ENCODE measurements at regions not wholly inside any gene's neighbourhood (a gene's known extent, or its start where the extent isn't known, plus 50 kb on each side); places are given as distances from the start of the nearest gene placed in this dataset.
"Not testable (repeated sequence)": the region's sequence is repeated elsewhere in the genome, so short reads cannot be mapped to it uniquely, and the experiment has no call there.

DNA sequence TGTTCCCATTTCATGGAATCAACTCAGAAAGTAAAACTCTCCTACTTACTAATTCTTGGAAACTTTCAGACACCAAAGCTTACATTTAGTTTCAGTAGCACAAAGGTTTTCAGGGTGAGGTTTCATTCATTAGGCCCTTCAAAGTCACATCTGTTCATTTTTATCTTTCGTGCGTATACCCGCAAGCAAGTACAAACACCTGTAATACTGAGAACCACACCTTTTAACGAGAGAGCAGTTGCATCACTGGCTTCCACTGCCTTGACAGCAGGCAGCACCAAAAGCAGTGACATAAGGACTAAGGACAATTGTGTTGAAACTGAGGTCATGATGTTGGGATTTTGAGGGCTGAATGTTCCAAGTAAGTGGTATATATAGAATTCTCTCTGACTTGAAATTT, 60.5 kb downstream of the GOLGA6L22 start:
- not testable (repeated sequence) for DNase-seq (ENCODE audit: low spot score)

DNA sequence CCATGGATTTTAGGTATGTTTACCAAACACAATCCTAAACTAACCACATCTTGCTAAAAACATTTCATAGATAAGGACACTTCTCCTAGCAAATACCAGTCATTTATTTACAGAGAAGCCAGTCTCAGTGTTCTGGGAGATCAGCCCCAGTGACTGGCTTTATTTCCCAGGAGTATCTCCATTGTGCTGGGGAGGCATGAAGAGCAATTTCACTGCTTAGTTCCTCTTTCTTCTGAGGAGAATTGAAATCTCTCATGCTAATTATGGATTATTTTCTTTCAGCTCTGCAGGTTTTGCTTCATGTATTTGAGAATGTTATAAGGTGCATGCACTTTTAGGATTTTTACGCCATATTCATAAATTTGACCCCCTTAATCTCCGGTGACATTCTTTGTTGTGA, 67.8 kb downstream of the GOLGA6L22 start:
- DNase-seq (ENCODE audit: low spot score) = not testable (repeated sequence)

DNA sequence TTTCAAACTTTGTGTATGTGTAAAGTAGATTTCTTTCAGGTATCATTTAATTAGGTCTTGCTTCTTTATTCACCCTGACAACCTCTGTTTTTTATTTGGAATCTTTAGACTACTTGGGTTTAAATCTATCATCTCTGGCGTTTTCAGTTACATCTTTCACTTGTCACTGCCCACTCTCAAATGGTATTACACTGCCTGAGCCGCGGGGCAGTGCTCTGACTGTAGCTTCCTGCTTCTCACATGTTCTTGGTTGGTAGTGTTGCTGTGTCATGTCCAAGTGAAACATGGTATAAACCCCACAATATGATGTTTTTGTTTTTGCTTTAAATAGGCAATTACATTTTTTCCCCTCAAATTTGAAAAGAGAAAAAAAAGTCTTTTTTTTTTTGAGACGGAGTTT, 68.3 kb downstream of the GOLGA6L22 start:
- not testable (repeated sequence) for DNase-seq (ENCODE audit: low spot score)

DNA sequence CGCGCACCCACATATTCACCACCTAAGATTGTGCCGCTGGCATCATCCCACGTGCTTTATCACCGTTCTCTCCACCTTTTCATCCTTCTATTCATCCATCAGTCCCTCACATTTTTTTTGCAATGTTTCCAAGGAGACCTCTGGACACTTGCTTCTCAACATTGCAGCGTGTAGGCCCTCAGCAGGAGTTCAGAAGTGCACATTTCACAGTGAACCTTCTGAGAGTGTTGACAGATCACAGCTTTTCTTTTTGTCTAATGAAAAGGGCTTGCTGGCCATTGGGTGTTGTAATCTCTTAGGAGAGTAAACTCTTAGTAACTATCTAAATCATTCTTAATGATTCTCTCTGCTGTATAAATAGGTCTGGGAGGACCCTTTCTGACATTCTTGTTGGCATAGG, 70.5 kb downstream of the GOLGA6L22 start:
- DNase-seq (ENCODE audit: low spot score) = not testable (repeated sequence)

DNA sequence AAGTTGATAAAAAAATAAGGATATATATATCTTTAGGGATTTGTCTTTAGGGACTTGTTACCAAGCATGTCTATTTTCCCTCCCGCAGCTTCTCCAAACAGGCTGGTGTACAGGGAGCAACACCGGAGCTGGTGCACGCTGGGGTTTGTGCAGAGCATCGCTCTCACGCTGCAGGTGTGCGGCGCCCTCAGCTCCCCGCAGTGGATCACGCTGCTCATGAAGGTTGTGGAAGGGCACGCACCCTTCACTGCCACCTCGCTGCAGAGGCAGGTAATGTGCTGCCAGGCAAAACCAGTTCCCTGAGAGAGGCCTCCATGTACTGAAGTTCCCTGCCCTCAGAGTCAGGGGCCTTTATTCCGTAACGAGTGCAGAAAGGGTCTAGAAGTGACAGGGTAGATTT, 101.0 kb downstream of the GOLGA6L22 start:
- DNase-seq (ENCODE audit: low spot score) = not testable (repeated sequence)

DNA sequence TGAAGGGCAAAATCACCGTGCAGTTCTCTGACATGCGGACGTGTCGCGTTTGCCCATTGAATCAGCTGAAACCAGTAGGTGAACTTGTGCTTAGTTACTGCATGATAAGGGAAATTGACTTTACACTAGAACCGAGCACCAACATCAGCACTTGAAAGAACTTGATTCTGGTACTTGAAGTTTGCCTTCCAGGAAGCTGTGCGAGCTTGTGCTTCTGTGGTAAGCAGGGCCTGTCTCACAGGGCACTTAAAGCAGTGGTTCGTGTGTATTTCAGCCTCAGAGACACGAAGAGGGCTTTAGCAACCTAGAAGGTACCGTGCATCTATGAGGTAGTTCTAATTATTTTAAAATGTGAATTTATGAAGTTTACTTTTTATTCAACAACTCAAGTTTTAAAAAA, 103.0 kb downstream of the GOLGA6L22 start:
- DNase-seq (ENCODE audit: low spot score) = not testable (repeated sequence)

DNA sequence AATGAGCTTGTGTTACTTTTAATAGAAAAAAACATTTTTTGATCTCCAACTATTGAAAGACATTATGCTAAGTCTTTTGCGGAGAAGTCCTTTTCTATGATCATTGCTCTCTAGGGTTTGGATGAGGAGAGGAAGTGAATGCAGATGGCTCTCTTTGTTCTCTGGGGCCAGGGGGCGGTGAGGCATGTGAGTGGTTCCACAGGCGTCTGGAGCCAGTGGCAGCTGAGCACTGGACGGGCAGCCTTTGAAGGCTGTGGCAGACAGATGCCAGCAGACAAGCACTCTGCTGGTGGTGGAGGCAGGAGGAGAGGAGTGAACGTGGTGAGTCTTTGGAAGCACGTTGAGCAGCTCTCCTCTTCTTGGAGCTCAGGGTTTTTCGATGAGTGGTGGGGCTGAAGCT, 107.8 kb downstream of the GOLGA6L22 start:
- not testable (repeated sequence) for DNase-seq (ENCODE audit: low spot score)

DNA sequence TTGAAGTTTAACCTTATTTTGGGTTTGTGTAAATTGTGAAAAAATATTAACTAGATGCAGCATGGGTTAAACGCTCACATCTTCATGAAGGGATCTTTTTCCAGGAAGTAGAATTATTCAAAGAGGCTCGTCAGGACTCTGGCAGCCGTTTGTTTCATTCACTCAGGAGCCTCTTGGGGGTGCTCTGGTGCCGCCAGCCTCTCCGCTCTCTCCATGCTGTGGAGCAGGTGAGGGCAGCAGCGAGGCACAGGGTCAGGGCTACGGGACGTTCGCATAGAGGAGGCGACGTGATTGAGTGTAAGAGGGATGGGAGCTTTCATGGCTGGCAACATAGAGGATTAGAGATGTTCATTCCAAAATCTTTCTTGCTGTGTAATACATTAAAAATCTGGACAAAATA, 110.8 kb downstream of the GOLGA6L22 start:
- not testable (repeated sequence) for DNase-seq (ENCODE audit: low spot score)

DNA sequence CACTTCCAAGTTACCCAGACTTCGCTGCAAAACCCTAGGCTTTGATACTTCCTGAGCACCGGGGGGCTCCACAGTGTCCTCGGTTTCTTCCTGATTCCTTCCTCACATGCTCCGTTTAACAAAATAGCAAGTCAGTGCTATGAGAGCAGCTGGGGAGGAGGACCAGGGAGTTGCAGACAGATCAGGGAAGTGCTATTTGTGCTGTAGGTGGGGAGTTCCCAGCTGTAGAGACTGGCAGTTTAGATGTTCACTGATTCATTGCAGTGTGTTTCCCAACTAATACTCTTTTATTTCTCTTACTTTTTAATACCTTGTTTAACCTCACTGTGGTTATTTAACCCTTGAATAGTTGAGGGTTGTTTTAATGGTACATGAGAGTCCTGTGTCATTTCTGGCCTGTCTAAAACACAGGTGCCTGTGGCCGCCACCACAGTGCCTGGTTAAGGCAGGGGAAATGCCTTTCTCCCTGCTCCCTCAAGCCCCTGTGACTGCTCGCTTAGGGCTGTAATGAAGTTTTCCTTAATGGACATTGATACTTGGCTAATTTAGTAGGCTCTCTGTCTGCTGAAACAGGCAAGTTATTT, 113.5 kb downstream of the GOLGA6L22 start:
- DNase-seq (ENCODE audit: low spot score) = not testable (repeated sequence)

DNA sequence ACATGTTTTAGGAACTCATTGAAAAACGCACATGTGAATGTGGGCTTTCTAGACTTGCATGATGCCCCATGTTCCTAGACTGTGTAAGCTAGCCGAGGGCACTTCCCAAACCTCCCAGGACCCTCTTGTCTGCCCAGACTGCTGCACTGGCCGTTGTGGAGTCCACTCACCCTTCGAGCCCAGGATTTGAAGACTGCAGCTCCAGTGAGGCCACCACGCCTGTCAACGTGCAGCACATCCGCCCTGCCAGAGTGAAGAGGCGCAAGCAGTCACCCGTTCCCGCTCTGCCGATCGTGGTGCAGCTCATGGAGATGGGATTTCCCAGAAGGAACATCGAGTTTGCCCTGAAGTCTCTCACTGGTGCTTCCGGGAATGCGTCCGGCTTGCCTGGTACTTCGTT, 114.1 kb downstream of the GOLGA6L22 start:
- DNase-seq (ENCODE audit: low spot score) = not testable (repeated sequence)

DNA sequence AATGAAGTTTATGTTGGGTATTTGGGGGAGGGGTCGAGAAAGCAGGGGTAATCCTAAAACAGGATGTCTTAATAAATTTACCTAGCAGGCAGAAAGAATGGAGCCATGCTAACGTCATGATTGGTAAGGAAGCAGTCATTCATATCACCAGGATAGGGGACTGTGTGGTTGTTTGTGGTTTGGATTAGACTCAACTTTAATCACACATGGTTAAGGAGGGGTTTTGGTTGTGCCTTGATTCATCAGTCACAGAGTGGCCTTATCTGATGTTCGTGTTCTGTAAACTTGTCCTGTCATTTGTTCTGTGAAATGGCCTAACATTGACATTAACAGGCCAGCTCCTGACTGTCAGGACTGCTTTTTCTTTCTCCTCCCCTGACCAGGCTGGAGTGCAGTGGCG, 119.1 kb downstream of the GOLGA6L22 start:
- DNase-seq (ENCODE audit: low spot score) = not testable (repeated sequence)

DNA sequence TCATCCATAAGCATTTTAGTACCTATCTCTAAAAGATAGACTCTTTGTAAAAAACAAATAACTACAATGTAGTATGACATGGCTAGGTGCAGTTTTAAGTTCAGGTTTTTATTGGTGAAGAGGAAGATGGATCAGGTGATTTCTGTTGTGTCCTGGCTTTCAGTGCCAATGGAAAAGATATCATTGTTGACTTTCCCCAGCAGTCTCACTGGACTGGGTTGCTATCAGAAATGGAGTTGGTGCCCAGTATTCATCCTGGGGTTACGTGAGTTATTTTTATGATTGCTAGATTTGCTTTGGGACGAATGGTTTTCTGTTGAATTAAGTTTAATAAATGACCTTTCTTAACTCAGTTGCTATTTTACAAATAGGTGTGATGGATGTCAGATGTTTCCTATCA, 120.5 kb downstream of the GOLGA6L22 start:
- DNase-seq (ENCODE audit: low spot score) = not testable (repeated sequence)

DNA sequence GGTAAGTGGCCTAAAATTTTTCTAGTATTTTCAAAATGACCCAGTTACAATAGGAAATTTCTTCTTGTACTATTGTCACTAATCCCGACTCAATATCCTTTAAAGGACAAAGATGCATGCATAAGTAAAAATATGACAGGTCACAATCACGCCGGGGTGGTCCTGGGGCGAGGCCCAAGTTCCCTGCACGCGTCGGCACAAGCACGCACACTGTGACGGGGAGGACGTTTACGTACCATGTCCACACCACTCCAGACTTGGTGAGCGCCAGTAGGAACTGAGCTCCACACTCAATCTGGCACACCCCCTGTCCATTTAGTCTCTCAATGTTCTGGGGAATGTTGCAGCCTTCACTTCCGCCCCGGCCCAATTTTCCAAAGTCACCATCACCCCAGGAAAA, 128.7 kb downstream of the GOLGA6L22 start:
- not testable (repeated sequence) for DNase-seq (ENCODE audit: low spot score)

DNA sequence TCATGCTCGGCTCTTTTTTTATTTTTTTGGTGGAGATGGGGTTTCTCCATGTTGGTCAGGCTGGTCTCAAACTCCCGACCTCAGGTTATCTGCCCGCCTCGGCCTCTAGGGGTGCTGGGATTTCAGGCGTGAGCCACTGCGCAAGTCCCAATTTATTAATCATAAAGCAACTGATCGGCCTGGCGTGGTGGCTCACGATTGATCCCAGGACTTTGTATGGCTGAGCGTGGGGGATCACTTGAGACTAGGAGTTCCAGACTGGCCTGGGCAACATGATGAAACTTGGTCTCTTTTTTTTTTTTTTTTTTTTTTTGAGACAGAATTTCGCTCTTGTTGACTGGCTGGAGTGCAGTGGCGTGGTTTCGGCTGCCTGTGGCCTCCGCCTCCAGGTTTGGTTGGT, 139.8 kb downstream of the GOLGA6L22 start:
- not testable (repeated sequence) for DNase-seq (ENCODE audit: low spot score)

DNA sequence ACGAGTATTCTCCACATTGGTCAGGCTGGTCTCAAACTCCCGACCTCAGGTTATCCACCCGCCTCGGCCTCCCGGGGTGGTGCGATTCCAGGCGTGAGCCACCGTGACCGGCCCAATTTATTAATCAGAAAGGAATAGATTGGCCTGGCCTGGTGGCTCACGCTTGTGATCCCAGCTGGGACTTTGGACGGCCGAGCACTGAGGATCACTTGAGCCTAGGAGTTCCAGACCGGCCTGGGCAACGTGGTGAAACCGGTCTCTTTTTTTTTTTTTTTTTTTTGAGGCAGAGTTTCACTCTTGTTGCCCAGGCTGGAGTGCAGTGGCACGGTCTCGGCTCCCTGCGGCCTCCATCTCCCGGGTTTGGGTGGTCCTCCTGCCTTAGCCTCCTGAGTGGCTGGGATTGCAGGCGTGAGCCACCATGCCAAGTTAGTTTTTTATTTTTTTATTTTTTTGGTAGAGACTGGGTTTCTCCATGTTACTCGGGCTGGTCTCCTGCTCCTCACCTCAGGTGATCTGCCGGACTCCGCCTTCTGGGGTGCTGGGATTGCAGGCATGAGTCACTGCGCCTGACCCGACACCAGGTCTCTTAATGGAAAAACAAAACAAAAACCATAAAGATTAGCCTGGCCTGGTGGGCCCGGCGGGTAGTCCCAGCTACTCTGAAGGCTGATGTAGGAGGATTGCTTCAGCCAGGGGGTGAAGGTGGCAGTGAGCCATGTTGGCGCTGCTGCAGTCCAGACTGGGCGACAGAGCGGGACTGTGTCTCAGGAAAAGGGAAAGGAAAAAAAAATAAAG, 141.0 kb downstream of the GOLGA6L22 start:
- DNase-seq (ENCODE audit: low spot score) = not testable (repeated sequence)

DNA sequence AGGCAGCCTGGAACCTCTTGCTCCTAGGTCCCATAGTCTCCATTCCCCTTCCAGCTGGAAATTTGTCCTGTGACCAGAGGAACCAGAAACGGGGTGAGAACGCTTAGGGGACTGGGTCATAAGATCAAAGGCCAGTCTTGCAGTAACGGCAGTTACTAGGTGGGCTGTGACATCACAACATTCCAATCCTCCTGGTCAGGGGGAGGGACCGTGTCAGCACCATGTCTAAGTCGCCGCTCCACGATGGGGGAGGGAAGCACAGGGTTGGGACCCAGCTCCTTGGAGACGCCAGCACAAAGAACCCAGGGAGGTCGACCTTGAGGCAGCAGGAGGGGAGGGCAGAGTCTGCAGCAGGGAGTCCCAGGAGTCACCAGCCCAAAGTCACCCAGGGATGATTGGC, 158.3 kb downstream of the GOLGA6L22 start:
- peak; percentile 5 for DNase-seq (ENCODE audit: low spot score)

DNA sequence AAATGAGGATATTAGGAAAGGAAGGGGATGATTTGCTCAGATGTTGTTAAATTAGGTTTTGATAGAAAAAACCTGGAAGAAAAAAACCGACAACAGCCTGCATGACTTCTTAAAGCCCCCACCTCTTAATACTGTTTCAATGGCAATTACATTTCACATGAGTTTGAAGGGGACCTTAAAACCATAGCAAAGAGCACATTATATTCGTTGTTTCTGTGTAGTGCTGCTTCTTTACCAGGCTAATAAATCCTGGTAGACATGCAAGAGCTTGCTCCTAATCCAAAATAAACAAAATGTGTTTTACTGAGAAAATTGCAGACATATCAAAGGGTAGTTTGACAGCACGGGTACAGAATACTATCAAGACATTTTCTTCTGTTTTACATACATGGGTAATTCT, 154.7 kb upstream of the NIPA1 start:
- DNase-seq (ENCODE audit: low spot score) = not testable (repeated sequence)

DNA sequence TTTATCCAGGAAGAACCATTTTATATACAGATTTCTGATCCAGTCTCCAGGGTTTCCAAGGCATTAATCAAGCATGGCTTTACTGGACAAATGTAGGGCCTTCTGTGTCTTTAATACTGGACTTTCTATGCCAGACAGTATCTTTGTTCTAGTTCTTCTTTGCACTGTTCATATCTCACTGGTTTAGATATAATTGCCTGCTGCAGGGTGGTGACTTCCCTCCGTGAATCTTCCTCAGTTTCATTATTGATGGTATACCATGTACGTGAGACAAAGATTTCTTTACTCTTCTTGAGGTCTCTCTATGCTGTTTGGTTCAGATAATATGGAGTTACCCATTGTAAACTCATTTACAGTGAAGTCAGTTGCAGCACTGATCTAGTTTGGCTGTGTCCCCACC, 146.5 kb upstream of the NIPA1 start:
- not testable (repeated sequence) for DNase-seq (ENCODE audit: low spot score)

DNA sequence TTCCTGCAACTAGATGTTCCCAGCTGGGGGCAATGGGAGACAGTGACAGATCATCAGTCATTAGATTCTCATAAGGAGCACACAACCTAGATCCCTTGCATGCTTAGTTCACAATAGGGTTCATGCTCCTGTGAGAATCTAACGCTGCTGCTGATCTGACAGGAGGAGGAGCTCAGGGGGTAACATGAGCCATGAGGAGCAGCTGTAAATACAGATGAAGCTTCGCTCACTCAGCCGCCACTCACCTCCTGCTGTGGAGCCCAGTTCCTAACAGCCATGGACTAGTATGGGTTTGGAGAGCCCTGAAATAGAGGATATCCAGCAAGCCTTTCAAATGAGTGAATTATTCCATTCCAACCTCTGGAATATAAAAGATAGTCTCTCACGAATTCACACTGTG, 137.0 kb upstream of the NIPA1 start:
- not testable (repeated sequence) for DNase-seq (ENCODE audit: low spot score)

DNA sequence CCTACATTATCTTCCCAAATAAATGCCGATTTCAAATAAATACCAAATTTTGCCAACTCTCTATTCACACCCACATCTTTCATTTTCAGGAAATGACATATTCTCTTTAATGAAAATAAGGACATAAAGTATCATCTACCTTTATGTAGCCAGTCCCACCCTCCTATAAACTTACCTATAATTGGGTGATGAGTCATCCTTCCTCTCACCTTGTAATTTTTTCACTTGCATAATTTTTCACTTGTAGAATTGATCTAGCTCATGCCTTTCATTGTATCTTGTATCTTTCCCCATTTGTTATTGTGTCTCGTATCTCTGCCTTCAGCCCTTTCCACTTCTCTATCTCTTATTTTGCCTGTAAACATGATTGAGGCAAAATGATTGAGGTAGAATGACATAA, 135.3 kb upstream of the NIPA1 start:
- not testable (repeated sequence) for DNase-seq (ENCODE audit: low spot score)

DNA sequence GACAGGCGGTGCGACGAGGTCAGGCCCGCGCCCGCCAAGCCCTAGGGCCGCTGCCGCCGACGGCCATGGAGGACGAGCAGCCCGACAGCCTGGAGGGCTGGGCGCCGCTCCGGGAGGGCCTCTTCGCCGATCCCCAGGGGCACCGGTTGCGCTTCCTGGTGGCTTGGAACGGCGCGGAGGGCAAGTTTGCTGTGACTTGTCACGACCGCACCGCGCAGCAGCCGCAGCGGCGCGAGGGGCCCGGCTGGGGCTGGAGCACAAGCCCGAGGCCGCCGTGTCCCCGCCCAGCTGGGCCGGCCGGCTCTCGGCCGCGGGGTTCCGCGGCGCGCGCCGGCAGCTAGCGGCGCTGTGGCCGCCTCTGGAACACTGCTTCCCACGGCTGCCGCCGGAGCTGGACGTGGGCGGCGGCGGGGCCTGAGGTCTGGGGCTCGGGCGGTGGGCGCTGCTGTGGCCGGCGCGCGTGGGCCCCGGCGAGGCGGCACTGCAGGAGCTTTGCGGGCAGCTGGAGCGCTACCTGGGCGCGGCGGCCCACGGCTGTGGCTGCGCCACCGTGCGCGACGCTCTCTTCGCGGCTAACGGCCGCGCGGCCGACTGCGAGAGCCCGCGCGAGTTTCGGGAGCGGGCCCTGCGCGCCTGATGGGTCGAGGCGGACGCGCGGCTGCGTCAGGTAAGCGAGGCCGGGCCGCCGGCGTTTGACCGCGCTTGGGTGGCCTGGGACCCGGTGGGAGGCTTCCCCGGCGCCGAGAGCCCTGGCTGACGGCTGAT, 122.0 kb upstream of the NIPA1 start:
- peak; percentile 12 for DNase-seq (ENCODE audit: low spot score)

DNA sequence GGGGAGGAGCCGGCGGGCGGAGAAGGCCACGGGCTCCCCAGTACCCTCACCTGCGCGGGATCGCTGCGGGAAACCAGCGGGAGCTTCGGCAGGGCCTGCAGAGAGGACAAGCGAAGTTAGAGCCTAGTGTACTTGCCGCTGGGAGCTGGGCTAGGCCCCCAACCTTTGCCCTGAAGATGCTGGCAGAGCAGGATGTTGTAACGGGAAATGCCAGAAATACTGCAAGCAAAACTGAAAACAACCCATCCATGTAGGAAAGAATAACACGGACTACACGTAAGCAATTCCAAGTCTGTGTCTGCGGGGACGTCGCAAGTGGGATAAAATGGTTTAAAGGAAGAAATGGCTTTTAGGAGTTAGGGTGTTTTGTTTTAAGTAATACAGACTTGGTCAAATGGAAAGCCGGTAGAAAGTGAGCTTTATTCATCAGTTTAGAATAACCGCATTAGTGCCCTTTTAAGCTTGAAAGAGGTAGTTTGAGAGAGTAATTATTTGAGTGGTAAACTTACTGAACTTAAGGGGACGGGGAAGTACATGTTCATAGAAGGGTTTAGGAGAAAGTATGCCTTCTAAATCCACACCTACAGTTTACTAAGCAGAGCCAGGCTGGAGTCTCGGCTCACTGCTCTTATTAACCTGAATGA, 121.3 kb upstream of the NIPA1 start:
- peak; percentile 35 for DNase-seq (ENCODE audit: low spot score)
